GM23338 (cell line): ENCODE measurements at regions not wholly inside any gene's neighbourhood (a gene's known extent, or its start where the extent isn't known, plus 50 kb on each side); places are given as distances from the start of the nearest gene placed in this dataset.

Experiments
- CREB1 ChIP-seq: fragments of 250-450 bp; sonication (Bioruptor Pico); IDR thresholded peaks from 2 replicates; pipeline ENCODE4 v1.5.0; 2020; ENCODE audit warnings: low read depth, mild to moderate bottlenecking, moderate library complexity
- CTCF ChIP-seq, 2 experiments: fragments of 200-600 bp in 1 of 2; sonication (generic) in 1 of 2; conservative IDR thresholded peaks; 2 replicates each; pipeline versions ENCODE4 v1.5.1 to v1.6.1; 2016 to 2017; ENCODE audit warnings: antibody characterized with exemption in 2 of 2, low read depth in 2 of 2, mild to moderate bottlenecking in 2 of 2, moderate library complexity in 1 of 2
- EZH2 ChIP-seq: fragments of 200-600 bp; sonication (generic); IDR thresholded peaks from one replicate; pipeline ENCODE4 v1.8.0; 2017; ENCODE audit warnings: antibody characterized with exemption, mild to moderate bottlenecking, low read depth; ENCODE audit not compliant: unreplicated experiment
- EZH2phosphoT487 ChIP-seq: fragments of 200-600 bp; sonication (generic); IDR thresholded peaks from one replicate; pipeline ENCODE4 v1.8.1; 2018; ENCODE audit warnings: antibody characterized with exemption; ENCODE audit not compliant: unreplicated experiment
- JUNB ChIP-seq: IDR thresholded peaks from one replicate; pipeline ENCODE4 v1.6.1; 2016; ENCODE audit warnings: antibody characterized with exemption; ENCODE audit not compliant: unreplicated experiment
- NANOG ChIP-seq: IDR thresholded peaks from 2 replicates; pipeline ENCODE4 v1.6.1; 2016; ENCODE audit warnings: antibody characterized with exemption, borderline replicate concordance
- POLR2AphosphoS5 ChIP-seq: IDR thresholded peaks from 2 replicates; pipeline ENCODE4 v1.6.1; 2016; ENCODE audit warnings: antibody characterized with exemption, low read depth
- ZNF114 ChIP-seq: fragments of 250-450 bp; sonication (Bioruptor Pico); IDR thresholded peaks from 2 replicates; pipeline ENCODE4 v1.5.0; 2020; ENCODE audit warnings: mild to moderate bottlenecking, moderate library complexity
- TF ChIP-seq, protein P1 (sequence below): IDR thresholded peaks from one replicate; pipeline ENCODE4 v1.6.1; 2018; ENCODE audit warnings: antibody characterized with exemption; ENCODE audit not compliant: unreplicated experiment

GRCh38 chr3:176714034-176714433 is 483.2 kb downstream of the TBL1XR1 start:
- TF ChIP-seq CTCF (conservative IDR thresholded peaks at IDR 0.05; ENCODE audit: low read depth in 2 of 2), result no peak
- no peak for TF ChIP-seq POLR2AphosphoS5
- TF ChIP-seq, protein P1, sequence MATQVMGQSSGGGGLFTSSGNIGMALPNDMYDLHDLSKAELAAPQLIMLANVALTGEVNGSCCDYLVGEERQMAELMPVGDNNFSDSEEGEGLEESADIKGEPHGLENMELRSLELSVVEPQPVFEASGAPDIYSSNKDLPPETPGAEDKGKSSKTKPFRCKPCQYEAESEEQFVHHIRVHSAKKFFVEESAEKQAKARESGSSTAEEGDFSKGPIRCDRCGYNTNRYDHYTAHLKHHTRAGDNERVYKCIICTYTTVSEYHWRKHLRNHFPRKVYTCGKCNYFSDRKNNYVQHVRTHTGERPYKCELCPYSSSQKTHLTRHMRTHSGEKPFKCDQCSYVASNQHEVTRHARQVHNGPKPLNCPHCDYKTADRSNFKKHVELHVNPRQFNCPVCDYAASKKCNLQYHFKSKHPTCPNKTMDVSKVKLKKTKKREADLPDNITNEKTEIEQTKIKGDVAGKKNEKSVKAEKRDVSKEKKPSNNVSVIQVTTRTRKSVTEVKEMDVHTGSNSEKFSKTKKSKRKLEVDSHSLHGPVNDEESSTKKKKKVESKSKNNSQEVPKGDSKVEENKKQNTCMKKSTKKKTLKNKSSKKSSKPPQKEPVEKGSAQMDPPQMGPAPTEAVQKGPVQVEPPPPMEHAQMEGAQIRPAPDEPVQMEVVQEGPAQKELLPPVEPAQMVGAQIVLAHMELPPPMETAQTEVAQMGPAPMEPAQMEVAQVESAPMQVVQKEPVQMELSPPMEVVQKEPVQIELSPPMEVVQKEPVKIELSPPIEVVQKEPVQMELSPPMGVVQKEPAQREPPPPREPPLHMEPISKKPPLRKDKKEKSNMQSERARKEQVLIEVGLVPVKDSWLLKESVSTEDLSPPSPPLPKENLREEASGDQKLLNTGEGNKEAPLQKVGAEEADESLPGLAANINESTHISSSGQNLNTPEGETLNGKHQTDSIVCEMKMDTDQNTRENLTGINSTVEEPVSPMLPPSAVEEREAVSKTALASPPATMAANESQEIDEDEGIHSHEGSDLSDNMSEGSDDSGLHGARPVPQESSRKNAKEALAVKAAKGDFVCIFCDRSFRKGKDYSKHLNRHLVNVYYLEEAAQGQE, result no peak
- TF ChIP-seq ZNF114, result no peak
- TF ChIP-seq CREB1 (CRISPR knock-in tag), result no peak
- TF ChIP-seq EZH2phosphoT487, result no peak
- no peak for TF ChIP-seq EZH2
- TF ChIP-seq JUNB, result no peak
- no peak for TF ChIP-seq NANOG
